Dendritic cell treated with granulocyte-macrophage colony-stimulating factor and Interleukin-4, amounts not matched to agents 40 ng/mL and 50 ng/mL, for 4 days (primary cell): ENCODE measurements at regions not wholly inside any gene's neighbourhood (a gene's known extent, or its start where the extent isn't known, plus 50 kb on each side); places are given as distances from the start of the nearest gene placed in this dataset.

ENCODE experiments used
- H3K27ac Mint-ChIP-seq: one replicate; pipeline ENCODE4 v1.8.0; 2022; ENCODE audit warnings: mild to moderate bottlenecking, mixed read lengths
- H3K27me3 Mint-ChIP-seq: one replicate; pipeline ENCODE4 v1.8.0; 2022; ENCODE audit warnings: mild to moderate bottlenecking, mixed read lengths
- H3K36me3 Mint-ChIP-seq: one replicate; pipeline ENCODE4 v1.8.0; 2022; ENCODE audit warnings: low read depth, mixed read lengths
- H3K4me1 Mint-ChIP-seq: one replicate; pipeline ENCODE4 v1.8.0; 2022; ENCODE audit warnings: low read depth, mixed read lengths
- H3K4me3 Mint-ChIP-seq: one replicate; pipeline ENCODE4 v1.8.0; 2022; ENCODE audit warnings: mild to moderate bottlenecking, moderate library complexity, mixed read lengths
- H3K9me3 Mint-ChIP-seq: one replicate; pipeline ENCODE4 v1.8.0; 2022; ENCODE audit warnings: mixed read lengths
- intact Hi-C: fragments of 100-400 bp; cut with micrococcal nuclease; formaldehyde crosslinking; loops from one replicate; pipeline ENCODE4 v1.15.0; 2022

DNA sequence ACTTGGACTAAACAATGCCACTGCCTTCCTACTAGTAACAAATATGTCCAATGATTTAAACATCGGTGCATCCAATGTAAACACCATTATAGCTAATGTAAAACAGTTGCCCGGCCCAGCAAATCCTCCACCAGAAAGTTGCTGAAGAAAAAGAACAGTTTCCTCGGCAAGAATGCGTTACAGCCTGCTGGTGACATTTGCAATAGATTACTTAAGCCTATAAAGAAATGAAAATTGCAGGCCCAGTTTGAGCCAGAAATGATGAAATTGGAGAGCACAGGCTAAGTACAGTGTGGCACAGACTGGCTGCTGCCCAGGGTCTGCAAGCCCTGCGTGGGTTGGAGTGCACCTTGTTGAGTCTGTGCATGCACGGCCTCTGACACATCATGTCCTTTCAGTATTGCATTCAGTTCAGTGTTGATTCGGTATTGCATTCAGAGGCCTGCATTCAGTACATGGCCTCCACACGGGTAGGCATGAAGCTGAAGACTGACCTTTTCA lies 406.0 kb upstream of the KLF4 start:
- H3K4me3 Mint-ChIP-seq, result no peak overlapping the region
- peaks cover 9% of the 10 kb centered on the region for H3K9me3 Mint-ChIP-seq
- H3K27me3 Mint-ChIP-seq, result peaks cover 3% of the 10 kb centered on the region
- peaks cover 27% of the 10 kb centered on the region for H3K4me1 Mint-ChIP-seq
- H3K27ac Mint-ChIP-seq, result no peak overlapping the region
- no peaks in the 10 kb centered on the region for H3K36me3 Mint-ChIP-seq
- intact Hi-C loops, result no loop called here

DNA sequence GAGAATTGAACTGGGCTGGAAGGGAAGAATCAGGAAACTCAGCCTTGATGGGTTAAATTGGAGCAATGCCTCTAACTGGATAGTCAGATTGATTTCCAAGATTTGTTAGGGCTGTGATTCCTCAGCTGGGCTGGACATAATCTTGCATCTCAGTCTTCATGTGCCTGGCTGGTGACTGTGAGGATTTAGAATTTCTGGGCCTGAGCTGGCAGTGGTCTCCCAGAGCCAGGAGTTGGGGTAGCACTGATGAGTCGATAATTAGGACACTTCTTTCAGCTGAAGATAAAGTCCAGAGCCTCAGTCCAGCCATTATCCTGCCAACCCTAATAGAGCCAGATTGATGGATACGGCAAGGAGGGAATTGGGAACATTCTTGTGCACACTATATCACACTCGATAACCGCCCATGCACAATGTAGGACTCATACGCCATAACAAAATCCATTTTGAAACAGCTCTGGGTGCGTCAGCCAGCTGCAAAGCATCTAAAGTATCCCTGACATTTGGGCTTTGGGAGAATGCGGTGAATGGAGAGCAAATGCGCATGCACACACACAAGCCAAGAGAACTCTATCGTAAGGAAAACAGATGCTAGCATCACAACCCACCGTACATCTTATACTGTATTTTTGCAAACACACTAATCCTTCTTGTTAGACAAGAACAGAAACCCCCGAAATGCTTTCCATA lies 405.1 kb upstream of the KLF4 start:
- H3K27ac Mint-ChIP-seq, result no peak overlapping the region
- no peaks in the 10 kb centered on the region for H3K36me3 Mint-ChIP-seq
- no peaks in the 10 kb centered on the region for H3K27me3 Mint-ChIP-seq
- H3K4me1 Mint-ChIP-seq, result peaks cover 23% of the 10 kb centered on the region
- peaks cover 14% of the 10 kb centered on the region for H3K9me3 Mint-ChIP-seq
- no peak overlapping the region for H3K4me3 Mint-ChIP-seq
- intact Hi-C loops, result no loop called here

DNA sequence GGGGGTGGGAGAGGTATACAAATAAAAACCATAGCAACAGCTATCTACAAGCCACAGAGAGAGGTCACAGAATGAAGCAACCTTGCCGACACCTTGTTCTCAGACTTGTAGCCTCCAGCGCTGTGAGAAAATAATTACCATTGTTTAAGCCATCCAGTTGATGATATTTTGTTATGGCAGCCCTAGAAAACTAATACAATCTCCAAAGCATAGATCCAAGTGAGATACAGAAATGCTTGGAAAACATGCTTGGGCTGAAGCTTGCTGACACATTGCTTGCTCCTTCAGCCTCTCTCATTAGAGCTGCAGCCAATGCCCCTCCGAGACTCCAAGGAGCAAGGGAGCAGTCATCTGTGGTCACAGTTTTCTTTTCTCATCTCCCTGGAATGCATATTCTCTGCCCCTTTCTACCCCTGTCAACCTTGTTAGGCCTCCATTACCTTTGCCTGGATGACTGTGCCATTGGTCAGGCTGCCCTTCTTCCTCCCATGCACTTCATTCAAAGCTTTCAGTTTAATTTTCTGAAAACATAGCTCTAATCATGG lies 401.4 kb upstream of the KLF4 start:
- Mint-ChIP-seq H3K36me3 (no peaks in the 10 kb centered on the region), H3K4me3 (no peak overlapping the region), H3K4me1 (peaks cover 21% of the 10 kb centered on the region), H3K27me3 (no peaks in the 10 kb centered on the region), H3K9me3 (peaks cover 14% of the 10 kb centered on the region), H3K27ac (peak overlapping the region; percentile 8)
- intact Hi-C loops, result no loop called here

DNA sequence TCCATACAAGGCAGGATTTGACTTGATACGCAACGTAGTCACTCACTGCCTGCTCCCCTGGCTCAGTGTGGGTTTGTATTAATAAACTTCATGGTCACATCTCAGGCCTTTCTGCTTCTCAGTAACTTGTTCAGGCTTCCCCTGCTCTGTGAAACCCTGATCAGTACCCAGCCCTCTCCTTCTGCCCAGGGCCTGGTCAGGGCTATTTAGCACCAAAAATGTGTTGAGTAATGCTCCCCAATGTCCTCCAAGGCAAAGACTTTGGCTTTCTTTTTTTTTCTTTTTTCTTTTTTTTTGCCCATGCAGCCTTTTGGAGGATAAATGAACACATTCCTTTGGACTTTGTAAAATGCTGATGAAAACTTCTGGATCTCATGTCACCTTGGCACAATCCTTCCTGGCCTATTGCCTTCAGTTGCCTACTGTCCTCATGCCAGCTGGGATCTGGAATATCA lies 399.2 kb upstream of the KLF4 start:
- H3K9me3 Mint-ChIP-seq, result peaks cover 14% of the 10 kb centered on the region
- H3K27me3 Mint-ChIP-seq, result no peaks in the 10 kb centered on the region
- no peak overlapping the region for H3K4me3 Mint-ChIP-seq
- no peaks in the 10 kb centered on the region for H3K36me3 Mint-ChIP-seq
- intact Hi-C loops, result no loop called here
- peaks cover 24% of the 10 kb centered on the region for H3K4me1 Mint-ChIP-seq
- no peak overlapping the region for H3K27ac Mint-ChIP-seq

DNA sequence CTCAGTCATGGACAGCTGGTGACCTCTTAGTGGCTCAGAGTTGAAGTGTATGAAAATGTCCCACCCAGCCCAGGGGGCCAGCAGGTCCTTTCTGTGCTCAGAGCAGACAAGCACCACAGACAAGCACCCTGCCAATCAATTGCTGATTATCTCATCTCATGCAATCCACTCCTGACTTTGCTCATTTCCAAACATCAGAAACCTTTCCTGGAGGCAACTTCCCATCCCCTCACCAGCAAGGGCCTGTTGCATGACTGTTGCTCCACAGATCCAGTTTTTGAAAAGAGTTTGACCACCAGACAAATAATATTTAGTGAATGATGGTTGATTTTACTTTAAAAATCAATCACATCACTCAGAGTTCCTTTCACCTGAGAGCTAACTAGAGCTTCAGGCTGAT lies 397.3 kb upstream of the KLF4 start:
- H3K4me3 Mint-ChIP-seq, result no peak overlapping the region

DNA sequence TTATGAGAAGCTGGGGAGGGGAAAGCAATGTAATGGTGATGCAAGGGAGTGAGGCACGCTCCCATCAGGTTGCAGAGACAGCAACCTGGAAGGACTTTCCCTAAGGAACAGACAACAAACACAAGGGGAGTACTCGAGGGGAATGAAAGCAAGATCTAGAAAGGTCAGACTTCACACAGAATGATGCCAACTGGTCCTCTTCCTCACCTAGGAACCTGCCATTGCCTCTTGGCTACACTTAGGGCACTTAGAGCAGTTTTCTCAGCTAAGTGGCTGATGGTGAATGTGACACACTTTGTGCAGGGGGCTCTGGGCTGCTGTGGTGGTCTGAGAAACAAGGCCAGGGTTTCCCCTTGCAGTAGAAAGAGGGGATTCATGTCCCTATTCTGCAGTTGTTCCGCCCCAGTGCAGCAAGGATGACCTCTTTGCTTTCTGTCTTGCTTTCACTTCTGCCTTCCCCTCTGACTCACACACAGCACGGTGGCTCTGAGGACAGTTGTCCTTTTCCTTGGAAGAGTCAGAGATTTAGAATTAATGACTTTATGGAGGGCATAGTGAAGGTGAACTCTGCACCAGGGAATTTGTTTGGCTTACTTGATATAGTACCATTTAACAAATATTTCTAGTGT lies 394.0 kb upstream of the KLF4 start:
- no peaks in the 10 kb centered on the region for H3K36me3 Mint-ChIP-seq
- peaks cover 57% of the 10 kb centered on the region for H3K4me1 Mint-ChIP-seq
- H3K4me3 Mint-ChIP-seq, result peak overlapping the region; percentile 26
- intact Hi-C loops, result no loop called here
- no peaks in the 10 kb centered on the region for H3K9me3 Mint-ChIP-seq
- peak overlapping the region; percentile 84 for H3K27ac Mint-ChIP-seq
- no peaks in the 10 kb centered on the region for H3K27me3 Mint-ChIP-seq

More for the DNA sequence above, 397.3 kb upstream of the KLF4 start:
- no peaks in the 10 kb centered on the region for H3K36me3 Mint-ChIP-seq
- no peaks in the 10 kb centered on the region for H3K27me3 Mint-ChIP-seq
- no peak overlapping the region for H3K27ac Mint-ChIP-seq
- intact Hi-C loops, result no loop called here
- peaks cover 35% of the 10 kb centered on the region for H3K4me1 Mint-ChIP-seq
- peaks cover 14% of the 10 kb centered on the region for H3K9me3 Mint-ChIP-seq

DNA sequence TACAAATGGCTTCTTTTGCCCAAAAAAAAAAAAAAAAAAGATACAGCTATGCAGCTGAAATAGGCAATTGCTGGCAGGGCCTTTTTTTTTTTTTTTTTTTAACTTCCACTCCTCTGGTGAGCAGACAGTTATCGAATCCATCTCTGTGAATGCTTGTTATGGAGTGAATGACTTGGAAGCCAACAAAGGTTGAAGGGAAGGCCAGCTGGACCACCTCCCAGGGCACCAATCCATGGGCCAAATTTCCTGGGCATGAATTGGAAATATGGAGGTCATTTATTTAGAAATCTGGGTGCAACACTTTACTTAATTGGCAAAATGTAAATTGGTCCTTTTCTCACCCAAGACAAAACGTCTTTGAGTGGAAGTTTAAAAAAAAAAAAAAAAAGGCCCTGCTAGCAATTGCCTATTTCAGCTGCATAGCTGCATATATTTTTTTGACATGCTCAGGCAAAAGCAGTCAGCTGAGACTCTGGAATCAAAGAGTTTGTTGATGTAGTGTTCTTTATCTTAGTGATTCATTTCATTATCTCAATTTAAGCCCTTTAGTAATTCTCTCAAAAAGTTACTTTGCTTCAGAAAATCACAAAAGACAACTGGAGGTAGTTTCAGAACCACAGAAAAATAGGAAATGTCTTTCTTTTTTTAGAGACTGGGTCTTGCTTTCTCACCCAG lies 392.2 kb upstream of the KLF4 start:
- H3K27ac Mint-ChIP-seq, result no peak overlapping the region
- H3K4me1 Mint-ChIP-seq, result peaks cover 64% of the 10 kb centered on the region
- H3K36me3 Mint-ChIP-seq, result no peaks in the 10 kb centered on the region
- H3K9me3 Mint-ChIP-seq, result no peaks in the 10 kb centered on the region
- no peak overlapping the region for H3K4me3 Mint-ChIP-seq
- H3K27me3 Mint-ChIP-seq, result no peaks in the 10 kb centered on the region
- intact Hi-C loops, result no loop called here

DNA sequence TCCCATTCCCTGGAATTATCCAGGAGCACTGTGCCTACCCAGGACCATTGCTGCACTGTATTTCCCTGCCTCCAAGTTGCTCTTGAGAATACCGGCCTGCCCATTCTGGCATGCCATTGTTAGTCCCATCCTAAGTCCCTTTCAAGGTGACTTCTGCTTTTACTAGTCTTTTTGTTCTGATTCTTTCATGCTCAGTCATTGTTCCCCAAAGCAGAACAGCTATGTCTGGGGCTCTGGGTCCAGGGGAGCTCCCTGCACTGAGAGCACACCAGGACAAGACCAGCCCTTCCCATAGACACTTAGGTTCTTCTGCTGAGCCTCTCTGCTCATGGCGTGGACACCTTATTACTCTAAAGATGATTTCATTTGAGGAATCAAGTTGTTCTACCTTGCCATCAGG lies 388.9 kb upstream of the KLF4 start:
- intact Hi-C loops, result loop anchor here (10.0 kb wide), 1 partner anchor 394 kb away; the partner anchor contains the start of gene KLF4
- Mint-ChIP-seq H3K36me3 (no peaks in the 10 kb centered on the region), H3K27me3 (no peaks in the 10 kb centered on the region), H3K4me1 (peaks cover 79% of the 10 kb centered on the region), H3K27ac (peak overlapping the region; percentile 74), H3K4me3 (no peak overlapping the region), H3K9me3 (no peaks in the 10 kb centered on the region)

DNA sequence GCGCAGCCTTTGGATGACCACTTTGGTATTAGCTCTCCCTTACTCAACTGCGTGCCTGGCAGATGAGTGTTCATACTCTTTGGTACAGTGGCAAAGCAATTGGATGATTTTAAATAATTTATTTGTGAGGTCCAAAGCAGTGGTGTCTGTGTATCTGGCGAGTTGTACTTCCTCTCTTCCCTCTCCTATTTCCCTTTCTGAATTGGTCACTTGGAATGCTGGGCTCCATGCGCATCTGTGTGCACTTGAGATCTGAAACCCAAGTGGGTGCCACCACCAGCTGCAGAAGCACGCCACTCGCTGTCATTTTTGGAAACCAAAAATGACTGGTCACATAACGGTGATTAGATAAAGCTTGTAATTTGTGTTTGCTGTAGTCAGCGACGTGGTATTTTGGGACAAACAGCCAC lies 386.0 kb upstream of the KLF4 start:
- Mint-ChIP-seq H3K27ac (peak overlapping the region; percentile 88), H3K36me3 (peaks cover 6% of the 10 kb centered on the region), H3K27me3 (peaks cover 1% of the 10 kb centered on the region), H3K9me3 (no peaks in the 10 kb centered on the region), H3K4me3 (no peak overlapping the region), H3K4me1 (peaks cover 91% of the 10 kb centered on the region)
- intact Hi-C loops, result loop anchor here (10.0 kb wide), 1 partner anchor 391 kb away; the partner anchor contains the start of gene KLF4

DNA sequence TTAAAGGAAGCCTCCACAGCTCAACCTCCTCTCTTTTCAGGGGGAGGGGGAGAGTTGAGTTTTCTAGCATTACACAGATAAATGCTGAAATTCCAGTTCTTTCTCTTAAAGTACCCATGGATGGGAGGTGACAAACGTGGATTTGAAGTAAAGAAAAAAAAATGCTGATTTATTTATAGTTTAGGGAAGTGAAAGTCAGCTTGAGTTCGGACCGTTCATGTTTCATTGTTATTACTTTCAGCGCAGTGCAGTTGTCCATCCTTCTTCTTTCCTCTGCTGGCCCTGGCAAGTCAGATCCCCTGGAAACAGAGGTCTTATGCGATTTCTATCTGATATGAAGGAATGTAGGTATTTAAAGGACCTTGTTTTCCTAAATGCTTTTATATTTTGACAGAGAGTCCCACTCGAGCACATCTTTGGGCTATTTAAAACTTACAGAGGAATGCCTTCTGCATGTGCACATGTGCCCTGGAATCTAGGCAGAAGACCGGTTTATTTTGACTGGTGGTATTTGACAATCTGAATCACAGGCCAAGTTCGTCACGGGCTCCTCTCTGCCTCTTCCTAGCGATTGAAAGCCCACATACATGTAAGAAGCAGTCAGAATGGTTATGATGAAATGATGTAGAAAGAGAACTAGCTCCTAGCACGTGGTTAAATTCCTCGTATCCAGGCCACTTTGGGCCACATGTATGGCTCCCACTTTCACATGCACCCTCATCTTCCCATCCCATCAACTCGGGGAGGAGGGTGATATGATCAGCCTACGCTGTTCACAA lies 385.2 kb upstream of the KLF4 start:
- H3K4me1 Mint-ChIP-seq, result peaks cover 89% of the 10 kb centered on the region
- peaks cover 1% of the 10 kb centered on the region for H3K27me3 Mint-ChIP-seq
- intact Hi-C loops, result loop anchor here (10.0 kb wide), 1 partner anchor 390 kb away; the partner anchor contains the start of gene KLF4
- H3K9me3 Mint-ChIP-seq, result no peaks in the 10 kb centered on the region
- no peak overlapping the region for H3K4me3 Mint-ChIP-seq
- H3K27ac Mint-ChIP-seq, result peak overlapping the region; percentile 88
- H3K36me3 Mint-ChIP-seq, result peaks cover 6% of the 10 kb centered on the region

DNA sequence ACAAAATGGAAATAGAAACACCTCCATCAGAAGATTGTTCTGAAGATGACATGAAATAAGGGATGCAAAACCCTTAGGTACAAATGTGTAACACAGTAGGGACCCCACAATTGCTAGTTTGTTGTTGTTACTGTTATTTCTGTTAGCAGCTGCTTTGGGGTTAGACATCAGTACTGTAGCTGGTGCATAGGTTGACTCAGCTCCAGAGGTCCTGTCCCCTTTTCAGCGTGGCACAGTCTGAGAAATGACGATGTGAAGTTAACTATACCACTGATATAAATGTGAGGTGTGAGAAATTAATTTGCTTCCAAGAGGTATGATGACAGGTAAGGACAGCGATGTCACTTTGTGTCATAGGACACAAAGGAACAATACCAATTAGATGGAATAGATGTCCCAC lies 384.6 kb upstream of the KLF4 start:
- Mint-ChIP-seq H3K36me3 (peaks cover 6% of the 10 kb centered on the region), H3K27ac (peak overlapping the region; percentile 88), H3K4me1 (peaks cover 86% of the 10 kb centered on the region), H3K27me3 (peaks cover 1% of the 10 kb centered on the region), H3K9me3 (no peaks in the 10 kb centered on the region), H3K4me3 (no peak overlapping the region)
- intact Hi-C loops, result loop anchor here (10.0 kb wide), 1 partner anchor 389 kb away; the partner anchor contains the start of gene KLF4

DNA sequence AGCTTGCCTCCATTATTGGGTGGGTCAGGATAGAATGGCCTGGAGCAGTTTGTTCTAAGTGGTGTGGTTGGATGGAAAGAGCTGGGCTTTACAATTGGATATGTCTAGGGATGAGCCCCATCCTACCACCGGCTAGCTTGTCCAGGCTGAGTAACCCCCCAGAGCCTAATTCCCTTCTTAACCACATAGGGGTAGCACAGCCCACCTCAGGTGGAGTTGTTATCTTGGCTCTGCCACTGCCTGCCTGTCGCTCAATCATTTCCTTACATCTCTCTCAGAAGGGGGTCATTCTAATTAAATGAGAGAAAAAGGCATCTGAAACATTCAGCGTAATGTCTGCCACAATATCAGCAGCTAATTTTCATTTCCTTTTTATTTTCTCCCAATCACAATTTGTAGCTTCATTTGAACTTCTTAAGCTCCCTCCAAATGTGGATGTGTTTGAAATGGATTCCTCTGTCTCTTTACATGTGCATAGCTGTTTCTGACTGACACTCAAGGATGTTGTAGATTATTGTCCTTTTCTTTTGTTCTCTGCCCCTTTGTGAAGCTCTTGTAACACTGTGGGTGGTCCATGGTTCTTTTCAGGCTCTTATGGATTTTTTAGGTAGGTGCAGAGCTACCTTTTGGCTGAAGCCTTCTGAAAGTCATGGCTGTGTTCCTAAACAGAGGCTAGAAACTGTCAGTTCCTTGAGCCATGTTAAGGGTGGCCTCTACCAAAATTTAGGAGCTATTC lies 383.1 kb upstream of the KLF4 start:
- Mint-ChIP-seq H3K4me3 (no peak overlapping the region), H3K4me1 (peaks cover 89% of the 10 kb centered on the region), H3K27ac (peak overlapping the region; percentile 62), H3K27me3 (peaks cover 1% of the 10 kb centered on the region), H3K36me3 (peaks cover 6% of the 10 kb centered on the region), H3K9me3 (no peaks in the 10 kb centered on the region)
- intact Hi-C loops, result loop anchor here (10.0 kb wide), 1 partner anchor 388 kb away; the partner anchor contains the start of gene KLF4
